HepG2 (cell line): ENCODE measurements at regions not wholly inside any gene's neighbourhood (a gene's known extent, or its start where the extent isn't known, plus 50 kb on each side); places are given as distances from the start of the nearest gene placed in this dataset.

Experiments
- ATAC-seq: fragments of 200-7000 bp; cut with Tn5 transposase; 3 replicates; pipeline ENCODE4 v1.9.1; 2020; ENCODE audit warnings: mild to moderate bottlenecking, moderate library complexity
- BruUV-seq: library from RNA; stranded (reverse); fragments of 400-500 nt; replicated peaks from 2 replicates; lab custom pipeline; 2021; lab: Mats Ljungman, UMichigan
- CTCF ChIA-PET: fragments of 300-600 bp; formaldehyde crosslinking; extraction: SDS; loops from one replicate; lab custom pipeline; 2021; ENCODE audit warnings: low total read pairs, inconsistent platforms, low intra/inter-chr PET ratio; lab: Yijun Ruan, JAX
- POLR2A ChIA-PET: fragments of 350-600 bp; sonication (Branson Sonifier 250); formaldehyde crosslinking; loops from one replicate; lab custom pipeline; 2020; ENCODE audit warnings: antibody characterized with exemption, inconsistent platforms; lab: Yijun Ruan, JAX
- DNase-seq: peaks from one replicate; pipeline ENCODE4 v3.0.0-alpha.2; 2015; ENCODE audit warnings: low spot score
- FAIRE-seq: peaks from 3 replicates; lab custom pipeline; 2011; peaks lifted over from hg19 to GRCh38; lab: Jason Lieb, UNC
- H2AFZ ChIP-seq: one replicate; pipeline ENCODE4 v1.6.1; 2011; ENCODE audit warnings: low read length, inconsistent platforms
- H3K27ac ChIP-seq: fragments of 300-600 bp; 3 replicates; pipeline ENCODE4 v1.8.0; 2011; ENCODE audit warnings: mixed run types, mild to moderate bottlenecking, mixed read lengths, low read length, inconsistent platforms; ENCODE audit not compliant: insufficient read depth; ENCODE audit errors: extremely low read length
- H3K27me3 ChIP-seq, 2 experiments: fragments of 200-600 bp in 1 of 2; 2 replicates in 1 of 2; 3 replicates in 1 of 2; pipeline versions ENCODE4 v1.6.0 to v1.8.0; 2011; ENCODE audit warnings: low read length in 2 of 2, mild to moderate bottlenecking in 2 of 2, moderate library complexity in 2 of 2, inconsistent platforms in 1 of 2; ENCODE audit not compliant: insufficient read depth in 2 of 2, control insufficient read depth in 1 of 2
- H3K36me3 ChIP-seq, 2 experiments: fragments of 200-600 bp in 1 of 2; replicated peaks in 1 of 2; 2 replicates in 1 of 2; 3 replicates in 1 of 2; pipeline versions ENCODE4 v1.5.1 to v1.8.0; 2011; ENCODE audit warnings: low read length in 2 of 2, inconsistent platforms in 1 of 2; ENCODE audit not compliant: insufficient read depth in 2 of 2, control insufficient read depth in 1 of 2
- H3K4me1 ChIP-seq: 2 replicates; pipeline ENCODE4 v1.5.1; 2012; ENCODE audit warnings: low read length, inconsistent platforms; ENCODE audit not compliant: insufficient read depth
- H3K4me2 ChIP-seq: 2 replicates; pipeline ENCODE4 v1.6.0; 2011; ENCODE audit warnings: low read depth, low read length, inconsistent platforms
- H3K4me3 ChIP-seq, 3 experiments: fragments of 200-600 bp in 1 of 3; sonication (generic), shearing (Covaris generic) in 1 of 3; replicated peaks in 1 of 3; 2 replicates each; pipeline ENCODE4 v1.5.1; 2011 to 2016; ENCODE audit warnings: low read length in 3 of 3, inconsistent platforms in 2 of 3, low read depth in 2 of 3, mild to moderate bottlenecking in 2 of 3, control low read depth in 1 of 3, mixed read lengths in 1 of 3; ENCODE audit not compliant: insufficient read depth in 1 of 3
- H3K79me2 ChIP-seq: one replicate; pipeline ENCODE4 v1.6.1; 2011; ENCODE audit warnings: low read length, inconsistent platforms; ENCODE audit not compliant: insufficient read depth
- H3K9ac ChIP-seq: 2 replicates; pipeline ENCODE4 v1.6.0; 2011; ENCODE audit warnings: mild to moderate bottlenecking, low read depth, low read length, inconsistent platforms; ENCODE audit not compliant: insufficient read depth
- H3K9me3 ChIP-seq: 2 replicates; pipeline ENCODE4 v1.5.1; 2012; ENCODE audit warnings: mild to moderate bottlenecking, low read length
- H4K20me1 ChIP-seq: 2 replicates; pipeline ENCODE4 v1.6.0; 2011; ENCODE audit warnings: inconsistent platforms, mild to moderate bottlenecking, low read length, moderate library complexity; ENCODE audit not compliant: insufficient read depth
- CHD4 ChIP-seq: fragments of 200-600 bp; sonication (generic); IDR thresholded peaks from 2 replicates; pipeline ENCODE4 v1.7.0; 2017; ENCODE audit warnings: mild to moderate bottlenecking, low read length, borderline replicate concordance
- GZF1 ChIP-seq: sonication (generic); formaldehyde crosslinking; IDR thresholded peaks from 2 replicates; pipeline ENCODE4 v1.5.1; 2020; ENCODE audit warnings: mild to moderate bottlenecking, missing genetic modification reagents
- IRX3 ChIP-seq: sonication (generic); formaldehyde crosslinking; IDR thresholded peaks from 2 replicates; pipeline ENCODE4 v1.8.1; 2023; ENCODE audit warnings: mild to moderate bottlenecking, low read depth, missing genetic modification reagents, borderline replicate concordance
- NBN ChIP-seq: fragments of 450-650 bp; conservative IDR thresholded peaks from 2 replicates; pipeline ENCODE4 v1.6.1; 2017
- NCOA1 ChIP-seq: sonication (generic); formaldehyde crosslinking; IDR thresholded peaks from 2 replicates; pipeline ENCODE4 v1.9.0; 2021; ENCODE audit warnings: missing genetic modification reagents
- PAWR ChIP-seq: sonication (generic); formaldehyde crosslinking; IDR thresholded peaks from 2 replicates; pipeline ENCODE4 v1.4.0; 2020; ENCODE audit warnings: missing genetic modification reagents, mild to moderate bottlenecking, borderline replicate concordance
- POLR2AphosphoS5 ChIP-seq: IDR thresholded peaks from 2 replicates; pipeline ENCODE4 v1.6.1; 2012; ENCODE audit warnings: low read depth, low read length
- SRF ChIP-seq: IDR thresholded peaks from 2 replicates; pipeline ENCODE4 v1.6.1; 2011; ENCODE audit warnings: mild to moderate bottlenecking, low read depth, low read length, moderate library complexity
- STAT5B ChIP-seq: sonication (generic); formaldehyde crosslinking; IDR thresholded peaks from 2 replicates; pipeline ENCODE4 v1.4.0; 2020; ENCODE audit warnings: missing genetic modification reagents
- ZNF256 ChIP-seq: sonication (generic); formaldehyde crosslinking; conservative IDR thresholded peaks from 2 replicates; pipeline ENCODE4 v1.4.0; 2020; ENCODE audit warnings: missing genetic modification reagents
- ZNF577 ChIP-seq: sonication (generic); formaldehyde crosslinking; IDR thresholded peaks from 2 replicates; pipeline ENCODE4 v1.4.0; 2020; ENCODE audit warnings: mild to moderate bottlenecking, low read depth, missing genetic modification reagents, borderline replicate concordance
- ZNF652 ChIP-seq: IDR thresholded peaks from 2 replicates; pipeline ENCODE4 v1.6.1; 2016; ENCODE audit warnings: low read depth, borderline replicate concordance
- WGBS: methylation state at CpG from one replicate; pipeline ENCODE4 v1.1.6; 2017; ENCODE audit warnings: low lambda C conversion rate; 5-methylcytosine and 5-hydroxymethylcytosine counted together
- in situ Hi-C: cut with HindIII; loops from 2 replicates; pipeline ENCODE4 v1.10.0; 2017; ENCODE audit warnings: low pct_unique_long_range_greater_than_20kb; ENCODE audit not compliant: extremely low pct_ligation_motif_present
- intact Hi-C: fragments of 100-400 bp; cut with micrococcal nuclease; formaldehyde crosslinking; loops from one replicate; pipeline ENCODE4 v1.10.0; 2022; ENCODE audit not compliant: unreplicated experiment
- TF ChIP-seq, protein P1 (sequence below): sonication (generic); formaldehyde crosslinking; IDR thresholded peaks from 2 replicates; pipeline ENCODE4 v1.5.0; 2020; ENCODE audit warnings: mild to moderate bottlenecking, missing genetic modification reagents, borderline replicate concordance
- TF ChIP-seq, protein P2 (sequence below): sonication (generic); formaldehyde crosslinking; IDR thresholded peaks from 2 replicates; pipeline ENCODE4 v1.4.0; 2020; ENCODE audit warnings: mild to moderate bottlenecking, missing genetic modification reagents
- TF ChIP-seq, protein P3 (sequence below): sonication (generic); formaldehyde crosslinking; IDR thresholded peaks from 2 replicates; pipeline ENCODE4 v1.4.0; 2020; ENCODE audit warnings: missing genetic modification reagents, borderline replicate concordance

DNA sequence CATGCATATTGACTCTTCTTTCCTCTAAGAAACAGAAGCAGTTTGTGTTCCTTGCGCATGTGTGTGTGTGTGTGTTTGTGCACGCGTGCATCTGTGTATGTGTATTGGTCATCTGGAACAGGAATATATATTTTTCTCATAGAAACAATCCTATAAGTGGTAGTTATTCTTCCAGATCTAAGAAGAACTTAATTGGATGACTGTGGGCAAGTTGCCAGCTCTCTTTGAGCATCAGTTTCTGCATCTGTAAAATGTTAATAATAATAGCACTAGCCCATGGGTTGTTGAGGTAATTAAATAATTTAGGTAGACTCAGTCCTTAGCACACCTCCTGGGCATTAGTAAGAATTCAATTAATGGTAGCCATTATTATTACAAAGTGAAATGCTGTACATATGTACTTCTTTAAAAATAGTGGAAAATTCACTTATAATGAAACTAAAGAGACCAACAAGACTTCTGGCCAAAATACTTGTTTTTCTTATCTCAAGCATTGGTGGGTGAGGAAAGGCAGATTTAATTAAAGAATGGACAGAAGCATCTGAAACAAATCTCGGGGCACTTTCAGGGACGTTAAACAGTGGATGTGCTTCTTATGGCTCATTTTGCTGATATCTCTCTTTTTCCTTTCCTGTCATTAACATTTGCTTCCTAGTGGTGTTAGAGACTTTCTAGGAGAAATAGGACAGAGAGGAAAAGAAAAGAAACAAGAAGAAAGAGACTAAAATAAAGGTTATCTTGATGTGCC, 124.9 kb upstream of the HABP2 start:
- H4K20me1 ChIP-seq = no peaks in the 10 kb centered on the region

More for the DNA sequence above, 124.9 kb upstream of the HABP2 start:
- Histone ChIP-seq H3K27ac (no peak overlapping the region), H3K9me3 (no peaks in the 10 kb centered on the region), H3K79me2 (no peaks in the 10 kb centered on the region), H3K36me3 (no peaks in the 10 kb centered on the region), H3K4me3 (no peak overlapping the region), H3K4me2 (no peak overlapping the region), H3K27me3 (0 out of 5 replicates have a peak, but pooled peaks cover 0 to 4% of the 10 kb centered on the region in 2 experiments), H3K9ac (no peak overlapping the region), H2AFZ (no peak overlapping the region), H3K4me1 (no peaks in the 10 kb centered on the region)
- CTCF ChIA-PET = no interaction called here
- DNase-seq = no peak
- POLR2A ChIA-PET = no interaction called here
- WGBS = 60% methylated on average over 5 of the region's 5 CpGs
- ATAC-seq = no peak
- intact Hi-C loops = no loop called here
- no peak for TF ChIP-seq NCOA1
- no peak for TF ChIP-seq SRF
- no peak for TF ChIP-seq ZNF577
- TF ChIP-seq POLR2AphosphoS5 = no peak
- no peak for TF ChIP-seq IRX3
- TF ChIP-seq CHD4 = no peak
- no peak for TF ChIP-seq STAT5B
- TF ChIP-seq ZNF652 (CRISPR knock-in tag) = no peak
- TF ChIP-seq, protein P1, sequence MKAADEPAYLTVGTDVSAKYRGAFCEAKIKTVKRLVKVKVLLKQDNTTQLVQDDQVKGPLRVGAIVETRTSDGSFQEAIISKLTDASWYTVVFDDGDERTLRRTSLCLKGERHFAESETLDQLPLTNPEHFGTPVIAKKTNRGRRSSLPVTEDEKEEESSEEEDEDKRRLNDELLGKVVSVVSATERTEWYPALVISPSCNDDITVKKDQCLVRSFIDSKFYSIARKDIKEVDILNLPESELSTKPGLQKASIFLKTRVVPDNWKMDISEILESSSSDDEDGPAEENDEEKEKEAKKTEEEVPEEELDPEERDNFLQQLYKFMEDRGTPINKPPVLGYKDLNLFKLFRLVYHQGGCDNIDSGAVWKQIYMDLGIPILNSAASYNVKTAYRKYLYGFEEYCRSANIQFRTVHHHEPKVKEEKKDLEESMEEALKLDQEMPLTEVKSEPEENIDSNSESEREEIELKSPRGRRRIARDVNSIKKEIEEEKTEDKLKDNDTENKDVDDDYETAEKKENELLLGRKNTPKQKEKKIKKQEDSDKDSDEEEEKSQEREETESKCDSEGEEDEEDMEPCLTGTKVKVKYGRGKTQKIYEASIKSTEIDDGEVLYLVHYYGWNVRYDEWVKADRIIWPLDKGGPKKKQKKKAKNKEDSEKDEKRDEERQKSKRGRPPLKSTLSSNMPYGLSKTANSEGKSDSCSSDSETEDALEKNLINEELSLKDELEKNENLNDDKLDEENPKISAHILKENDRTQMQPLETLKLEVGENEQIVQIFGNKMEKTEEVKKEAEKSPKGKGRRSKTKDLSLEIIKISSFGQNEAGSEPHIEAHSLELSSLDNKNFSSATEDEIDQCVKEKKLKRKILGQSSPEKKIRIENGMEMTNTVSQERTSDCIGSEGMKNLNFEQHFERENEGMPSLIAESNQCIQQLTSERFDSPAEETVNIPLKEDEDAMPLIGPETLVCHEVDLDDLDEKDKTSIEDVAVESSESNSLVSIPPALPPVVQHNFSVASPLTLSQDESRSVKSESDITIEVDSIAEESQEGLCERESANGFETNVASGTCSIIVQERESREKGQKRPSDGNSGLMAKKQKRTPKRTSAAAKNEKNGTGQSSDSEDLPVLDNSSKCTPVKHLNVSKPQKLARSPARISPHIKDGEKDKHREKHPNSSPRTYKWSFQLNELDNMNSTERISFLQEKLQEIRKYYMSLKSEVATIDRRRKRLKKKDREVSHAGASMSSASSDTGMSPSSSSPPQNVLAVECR (CRISPR knock-in tag) = no peak
- no peak for TF ChIP-seq GZF1
- TF ChIP-seq, protein P2, sequence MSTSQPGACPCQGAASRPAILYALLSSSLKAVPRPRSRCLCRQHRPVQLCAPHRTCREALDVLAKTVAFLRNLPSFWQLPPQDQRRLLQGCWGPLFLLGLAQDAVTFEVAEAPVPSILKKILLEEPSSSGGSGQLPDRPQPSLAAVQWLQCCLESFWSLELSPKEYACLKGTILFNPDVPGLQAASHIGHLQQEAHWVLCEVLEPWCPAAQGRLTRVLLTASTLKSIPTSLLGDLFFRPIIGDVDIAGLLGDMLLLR (CRISPR knock-in tag) = no peak
- TF ChIP-seq, protein P3, sequence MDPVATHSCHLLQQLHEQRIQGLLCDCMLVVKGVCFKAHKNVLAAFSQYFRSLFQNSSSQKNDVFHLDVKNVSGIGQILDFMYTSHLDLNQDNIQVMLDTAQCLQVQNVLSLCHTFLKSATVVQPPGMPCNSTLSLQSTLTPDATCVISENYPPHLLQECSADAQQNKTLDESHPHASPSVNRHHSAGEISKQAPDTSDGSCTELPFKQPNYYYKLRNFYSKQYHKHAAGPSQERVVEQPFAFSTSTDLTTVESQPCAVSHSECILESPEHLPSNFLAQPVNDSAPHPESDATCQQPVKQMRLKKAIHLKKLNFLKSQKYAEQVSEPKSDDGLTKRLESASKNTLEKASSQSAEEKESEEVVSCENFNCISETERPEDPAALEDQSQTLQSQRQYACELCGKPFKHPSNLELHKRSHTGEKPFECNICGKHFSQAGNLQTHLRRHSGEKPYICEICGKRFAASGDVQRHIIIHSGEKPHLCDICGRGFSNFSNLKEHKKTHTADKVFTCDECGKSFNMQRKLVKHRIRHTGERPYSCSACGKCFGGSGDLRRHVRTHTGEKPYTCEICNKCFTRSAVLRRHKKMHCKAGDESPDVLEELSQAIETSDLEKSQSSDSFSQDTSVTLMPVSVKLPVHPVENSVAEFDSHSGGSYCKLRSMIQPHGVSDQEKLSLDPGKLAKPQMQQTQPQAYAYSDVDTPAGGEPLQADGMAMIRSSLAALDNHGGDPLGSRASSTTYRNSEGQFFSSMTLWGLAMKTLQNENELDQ (CRISPR knock-in tag) = no peak
- no peak for TF ChIP-seq ZNF256 (CRISPR knock-in tag)
- no peak for TF ChIP-seq PAWR (CRISPR knock-in tag)
- TF ChIP-seq NBN = no peak
- no TSS peak for BruUV-seq
- in situ Hi-C loops = no loop called here
- FAIRE-seq = no peak
